NCI-H2029 treated with DMSO at 0.1 percent for 48 hours (cell line): ENCODE measurements at regions not wholly inside any gene's neighbourhood (a gene's known extent, or its start where the extent isn't known, plus 50 kb on each side); places are given as distances from the start of the nearest gene placed in this dataset.

Experiments
- DNase-seq: peaks from one replicate; lab custom pipeline; 2025; lab: John Stamatoyannopoulos, UW

DNA sequence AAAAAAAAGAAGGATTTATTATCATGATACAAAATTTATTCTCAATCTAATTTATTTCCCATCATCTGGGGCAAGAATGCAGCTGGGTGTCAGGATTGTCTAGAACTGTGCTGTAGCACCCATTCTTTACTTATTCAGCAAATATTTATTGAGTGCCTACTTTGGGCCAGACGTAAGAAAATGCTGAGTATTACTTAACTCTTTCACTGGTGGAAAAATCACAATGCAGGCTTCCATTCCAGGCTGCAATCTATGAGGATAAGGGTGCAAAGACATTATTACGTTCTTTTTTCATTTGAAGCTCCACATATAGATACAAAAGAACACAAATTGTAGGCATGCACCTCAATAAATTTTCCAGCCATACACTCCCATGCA is 86.0 kb upstream of the CDKN3 start:
- DNase-seq = no peak

GRCh38 chr14:54312166-54312801 is 84.5 kb upstream of the CDKN3 start:
- DNase-seq = no peak

DNA sequence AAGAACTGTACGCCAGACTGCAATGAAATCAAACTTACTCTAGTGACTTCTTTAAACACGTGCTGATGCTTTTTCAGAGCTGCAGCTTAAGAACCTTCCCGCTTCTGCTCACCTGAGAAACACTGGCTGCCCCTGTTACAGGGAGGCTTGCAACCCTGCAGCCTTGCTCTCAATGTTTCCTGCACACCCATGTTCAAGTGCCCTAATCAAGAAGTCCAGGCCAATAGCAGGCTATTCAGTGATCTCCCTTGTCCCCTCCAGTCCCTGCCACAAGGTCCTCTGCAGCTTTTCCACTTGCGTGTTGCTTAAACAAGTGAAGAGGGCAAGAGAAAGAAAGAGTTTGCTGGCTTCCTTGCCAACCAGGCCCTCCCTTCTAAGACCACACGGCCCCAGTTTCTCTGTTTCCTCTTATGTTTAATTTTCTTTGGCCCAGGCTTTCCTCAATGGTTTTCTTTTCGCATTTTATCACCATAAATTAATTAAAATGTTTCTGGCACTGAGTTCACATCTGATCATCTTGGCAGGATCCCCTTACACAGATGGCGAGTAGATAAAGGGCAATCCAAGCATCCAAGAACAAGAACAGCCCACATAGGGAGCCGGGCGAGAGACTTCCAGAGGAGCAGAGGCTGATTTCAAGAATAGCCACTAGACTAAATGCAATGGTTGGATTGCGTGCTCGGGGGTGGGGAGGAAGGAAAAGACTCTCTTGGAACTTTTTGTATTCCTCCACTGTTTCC is 82.3 kb upstream of the CDKN3 start:
- no peak for DNase-seq

- no peak for DNase-seq
Observed at GRCh38 chr14:54316652-54317051, 80.2 kb upstream of the CDKN3 start.

DNA sequence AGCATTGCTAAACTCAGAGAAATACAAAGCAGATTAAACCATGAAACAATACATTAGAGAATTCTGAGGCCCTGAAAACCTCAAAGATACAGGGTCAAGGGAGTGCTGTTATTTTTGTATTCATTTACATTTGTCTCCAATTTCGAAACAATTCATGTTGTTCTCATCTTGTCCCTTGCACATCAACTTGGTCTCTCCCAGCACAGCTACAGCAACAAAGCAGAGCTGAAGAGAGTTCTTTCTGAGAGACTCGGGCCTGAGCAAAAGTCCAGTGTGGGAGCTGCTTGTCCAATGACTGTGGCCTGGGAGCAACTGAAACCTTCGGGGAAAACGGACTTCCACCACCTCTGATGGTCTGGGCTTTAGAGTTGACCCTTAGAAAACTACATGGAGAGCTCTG is 79.4 kb upstream of the CDKN3 start:
- no peak for DNase-seq

DNA sequence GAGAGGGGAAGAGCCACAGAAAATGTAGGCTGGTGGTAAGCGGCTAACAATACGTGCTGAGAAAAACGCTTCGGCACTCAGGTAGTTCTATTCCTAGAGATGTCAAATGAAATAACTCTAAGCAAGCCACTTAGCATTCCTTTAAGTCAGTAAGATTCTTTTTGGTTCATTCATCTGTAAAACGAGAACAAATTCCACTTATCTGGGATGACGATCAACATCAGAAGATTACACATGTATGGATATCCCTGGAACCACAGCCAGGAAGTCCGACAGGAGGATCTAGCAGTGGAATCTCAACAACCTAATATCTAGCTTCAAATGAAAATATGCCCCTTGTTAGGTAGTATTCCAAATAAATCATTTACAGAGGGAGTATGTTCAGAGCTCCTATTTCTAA is 74.6 kb upstream of the CDKN3 start:
- DNase-seq = no peak

DNA sequence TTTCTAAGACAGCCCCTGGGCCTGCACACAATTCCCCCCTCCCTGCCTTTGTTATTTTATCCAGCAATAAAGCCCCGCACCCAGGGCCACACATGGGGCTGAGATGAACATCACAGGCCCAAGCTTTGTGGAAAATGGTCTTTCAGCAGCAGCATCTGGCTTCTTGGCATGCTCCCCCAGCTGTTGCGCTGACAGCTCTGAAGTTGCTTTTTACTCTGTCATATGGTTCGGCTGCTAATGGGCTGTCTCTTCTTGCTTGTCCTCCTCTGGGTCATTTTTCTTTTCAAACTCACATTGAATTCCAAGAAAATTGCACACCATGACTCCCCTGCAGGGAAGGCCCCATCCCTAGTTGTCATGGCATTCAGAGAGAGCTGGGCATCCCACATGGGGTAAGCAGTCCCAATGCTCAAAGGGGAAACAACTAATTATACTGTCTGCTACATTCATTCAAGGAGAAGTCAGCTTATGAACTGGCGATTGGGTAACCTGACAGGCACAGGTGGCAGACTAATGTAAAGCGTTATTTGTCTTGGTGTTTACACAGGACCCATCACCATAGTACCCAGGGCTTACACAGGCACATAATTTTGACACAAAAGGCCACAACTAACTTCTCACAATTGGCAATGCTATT is 74.0 kb upstream of the CDKN3 start:
- no peak for DNase-seq

GRCh38 chr14:54325766-54326165 is 71.0 kb upstream of the CDKN3 start:
- no peak for DNase-seq

DNA sequence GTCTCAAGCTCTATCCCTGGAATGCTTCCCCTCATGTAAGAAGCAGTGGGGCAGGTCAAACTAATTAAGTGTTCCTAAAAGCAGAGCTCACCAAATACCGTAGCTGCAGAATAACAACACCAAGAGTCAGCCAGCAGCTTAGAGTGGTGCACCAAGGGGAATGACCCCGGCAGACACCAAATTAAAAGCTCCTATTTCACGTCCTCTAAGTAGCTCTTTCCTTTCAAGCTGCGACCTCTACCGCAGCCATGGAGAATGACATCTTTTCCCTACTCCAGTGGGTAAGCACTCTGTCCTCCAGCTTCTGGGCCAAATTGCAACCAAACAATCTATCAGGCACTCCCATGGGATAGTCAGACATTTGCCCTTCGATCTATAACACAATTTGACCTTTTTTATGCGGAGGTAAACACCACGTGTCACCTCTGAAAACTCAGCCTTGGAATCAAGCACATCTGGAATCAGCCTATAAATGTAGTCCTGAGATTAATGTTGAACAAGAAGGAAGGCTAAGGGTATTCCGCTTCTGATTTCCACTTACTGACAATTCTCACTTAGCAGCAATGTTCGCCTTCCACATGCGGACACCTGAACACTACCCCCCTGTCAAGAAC is 67.6 kb upstream of the CDKN3 start:
- DNase-seq = peak; percentile 27

GRCh38 chr14:54330876-54331275 is 65.9 kb upstream of the CDKN3 start:
- no peak for DNase-seq

- no peak for DNase-seq
Observed at GRCh38 chr14:54331516-54331915, 65.3 kb upstream of the CDKN3 start.

GRCh38 chr14:54332490-54332889 is 64.3 kb upstream of the CDKN3 start:
- no peak for DNase-seq

GRCh38 chr14:54333511-54333910 is 63.3 kb upstream of the CDKN3 start:
- no peak for DNase-seq

GRCh38 chr14:54335569-54336155 is 61.1 kb upstream of the CDKN3 start:
- DNase-seq = no peak

DNA sequence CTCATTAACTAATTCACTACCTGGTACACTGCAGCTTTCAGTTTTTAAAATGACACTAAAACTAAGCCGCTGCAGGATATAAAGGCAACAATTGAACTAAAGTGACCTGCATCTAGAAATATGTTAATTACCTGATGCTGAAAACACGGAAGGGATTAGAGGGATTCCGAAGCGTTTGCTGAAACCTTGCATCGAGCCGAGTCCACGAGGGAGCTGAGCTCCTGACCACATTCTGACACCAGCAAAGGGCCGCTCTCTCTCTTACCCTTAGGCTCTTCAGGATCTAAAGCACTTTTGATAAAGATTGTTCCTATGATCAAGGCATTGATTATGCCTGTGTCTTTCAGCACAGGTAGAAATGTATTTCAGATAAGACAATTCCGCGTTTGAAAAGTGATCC is 59.5 kb upstream of the CDKN3 start:
- DNase-seq = no peak

DNA sequence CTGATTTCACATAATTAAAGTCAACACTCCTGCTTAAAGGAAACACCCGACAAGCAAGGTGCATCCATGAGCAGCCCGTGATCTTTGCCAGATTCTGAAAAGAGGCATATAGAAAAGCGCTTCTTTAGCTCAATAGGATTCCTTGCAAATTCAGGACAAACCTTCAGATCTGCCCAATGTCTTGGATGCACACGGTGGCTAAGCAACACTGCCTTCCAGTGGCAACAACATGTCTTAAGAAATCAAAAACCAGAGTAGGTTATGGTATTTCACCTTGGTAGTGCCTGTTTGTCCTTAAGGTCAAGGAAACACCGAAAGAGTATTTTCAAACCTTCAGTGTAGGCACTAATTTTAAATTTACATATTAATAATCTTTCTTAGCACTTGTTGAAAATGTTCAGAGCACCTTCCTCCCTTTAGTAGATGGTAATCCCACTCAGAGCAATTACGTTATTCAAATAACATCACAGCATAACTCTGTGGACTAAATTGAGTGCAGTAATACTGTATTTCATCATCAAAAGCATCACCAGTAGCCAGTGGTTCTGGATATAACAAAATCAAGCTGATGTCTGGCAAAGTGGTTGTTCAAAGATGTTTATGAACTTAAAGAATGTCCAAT is 58.0 kb upstream of the CDKN3 start:
- DNase-seq = no peak

DNA sequence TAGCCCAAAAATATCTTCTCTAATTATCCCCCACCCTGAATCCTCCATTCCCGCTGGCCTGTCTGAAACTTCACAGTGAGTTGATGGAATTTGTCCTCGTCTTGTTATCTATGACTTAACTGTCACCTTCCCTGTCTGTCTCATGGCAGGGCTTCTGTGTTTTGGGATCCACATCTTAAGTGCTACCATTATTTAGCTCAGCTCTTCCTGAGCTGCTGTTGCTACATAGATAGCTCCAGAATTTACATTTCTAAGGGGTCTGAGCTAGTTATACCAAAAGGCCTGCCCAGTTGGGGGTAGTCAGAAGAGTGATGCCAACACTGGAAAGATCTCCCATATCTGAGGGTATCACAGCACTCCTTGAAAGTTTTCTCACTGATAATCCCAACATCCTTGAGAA is 57.0 kb upstream of the CDKN3 start:
- no peak for DNase-seq

DNA sequence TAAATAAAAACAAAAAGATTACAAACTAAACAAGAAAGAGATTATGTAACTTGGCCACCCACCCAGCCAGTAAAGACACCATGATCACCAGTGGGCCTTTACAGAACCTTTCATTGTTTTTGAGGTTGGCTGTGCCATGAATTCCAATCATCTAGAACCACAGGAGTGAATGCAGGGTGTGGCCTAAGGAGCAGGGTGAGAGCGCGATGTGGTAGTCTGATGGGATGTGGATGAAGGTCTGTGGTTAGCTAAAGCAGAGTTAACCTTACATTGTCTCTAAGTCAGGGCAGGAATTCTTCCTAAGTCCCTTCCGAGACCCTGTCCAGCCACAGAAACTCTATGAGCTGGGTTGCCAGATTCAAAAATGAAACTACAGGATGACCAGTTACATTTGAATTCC is 54.0 kb upstream of the CDKN3 start:
- DNase-seq = no peak

GRCh38 chr14:54343272-54344121 is 53.3 kb upstream of the CDKN3 start:
- peak; percentile 97 for DNase-seq

- DNase-seq = no peak
Observed at GRCh38 chr14:54344445-54344844, 52.4 kb upstream of the CDKN3 start.

- DNase-seq = no peak
Observed at GRCh38 chr14:54346257-54346656, 50.5 kb upstream of the CDKN3 start.
